ENCODE measurements at regions not wholly inside any gene's neighbourhood (a gene's known extent, or its start where the extent isn't known, plus 50 kb on each side); places are given as distances from the start of the nearest gene placed in this dataset.
"Not testable (repeated sequence)": the region's sequence is repeated elsewhere in the genome, so short reads cannot be mapped to it uniquely, and the experiment has no call there.

- DNase-seq (ENCODE audit: low spot score): no peak
Observed at GRCh38 chr7:42685911-42686310, 226.0 kb downstream of the C7orf25 start.

GRCh38 chr7:42677751-42678699 is 233.8 kb downstream of the C7orf25 start:
- no peak for DNase-seq (ENCODE audit: low spot score)

GRCh38 chr7:42674541-42674940 is 237.3 kb downstream of the C7orf25 start:
- no peak for DNase-seq (ENCODE audit: low spot score)

- DNase-seq (ENCODE audit: low spot score): no peak
Observed at GRCh38 chr7:42673951-42674350, 237.9 kb downstream of the C7orf25 start.

- no peak for DNase-seq (ENCODE audit: low spot score)
Observed at GRCh38 chr7:42672339-42672999, 239.4 kb downstream of the C7orf25 start.

- DNase-seq (ENCODE audit: low spot score): no peak
Observed at GRCh38 chr7:42671627-42672026, 240.2 kb downstream of the C7orf25 start.

GRCh38 chr7:42666994-42667393 is 244.9 kb downstream of the C7orf25 start:
- no peak for DNase-seq (ENCODE audit: low spot score)

GRCh38 chr7:42662862-42663261 is 249.0 kb downstream of the C7orf25 start:
- no peak for DNase-seq (ENCODE audit: low spot score)

- peak; percentile 81 for DNase-seq (ENCODE audit: low spot score)
Observed at GRCh38 chr7:42661312-42661711, 250.6 kb downstream of the C7orf25 start.

- no peak for DNase-seq (ENCODE audit: low spot score)
Observed at GRCh38 chr7:42650701-42651100, 261.2 kb downstream of the C7orf25 start.

- no peak for DNase-seq (ENCODE audit: low spot score)
Observed at GRCh38 chr7:42650171-42650570, 261.7 kb downstream of the C7orf25 start.

GRCh38 chr7:42645906-42646305 is 266.0 kb downstream of the C7orf25 start:
- DNase-seq (ENCODE audit: low spot score): peak; percentile 85

- no peak for DNase-seq (ENCODE audit: low spot score)
Observed at GRCh38 chr7:42642699-42643098, 269.2 kb downstream of the C7orf25 start.

GRCh38 chr7:42639930-42640329 is 271.9 kb downstream of the C7orf25 start:
- DNase-seq (ENCODE audit: low spot score): no peak

- not testable (repeated sequence) for DNase-seq (ENCODE audit: low spot score)
Observed at GRCh38 chr7:42636380-42636779, 275.5 kb downstream of the C7orf25 start.

- no peak for DNase-seq (ENCODE audit: low spot score)
Observed at GRCh38 chr7:42628054-42628453, 283.8 kb downstream of the C7orf25 start.

GRCh38 chr7:42627626-42628025 is 284.2 kb downstream of the C7orf25 start:
- no peak for DNase-seq (ENCODE audit: low spot score)

- DNase-seq (ENCODE audit: low spot score): no peak
Observed at GRCh38 chr7:42627101-42627500, 284.8 kb downstream of the C7orf25 start.

- no peak for DNase-seq (ENCODE audit: low spot score)
Observed at GRCh38 chr7:42625421-42625820, 286.4 kb downstream of the C7orf25 start.

GRCh38 chr7:42624471-42624870 is 287.4 kb downstream of the C7orf25 start:
- peak; percentile 25 for DNase-seq (ENCODE audit: low spot score)

- DNase-seq (ENCODE audit: low spot score): no peak
Observed at GRCh38 chr7:42621543-42622219, 290.2 kb downstream of the C7orf25 start.

GRCh38 chr7:42618651-42619360 is 293.1 kb downstream of the C7orf25 start:
- DNase-seq (ENCODE audit: low spot score): no peak

All from SW480 (cell line).